ENCODE measurements at regions not wholly inside any gene's neighbourhood (a gene's known extent, or its start where the extent isn't known, plus 50 kb on each side); places are given as distances from the start of the nearest gene placed in this dataset.

DNA sequence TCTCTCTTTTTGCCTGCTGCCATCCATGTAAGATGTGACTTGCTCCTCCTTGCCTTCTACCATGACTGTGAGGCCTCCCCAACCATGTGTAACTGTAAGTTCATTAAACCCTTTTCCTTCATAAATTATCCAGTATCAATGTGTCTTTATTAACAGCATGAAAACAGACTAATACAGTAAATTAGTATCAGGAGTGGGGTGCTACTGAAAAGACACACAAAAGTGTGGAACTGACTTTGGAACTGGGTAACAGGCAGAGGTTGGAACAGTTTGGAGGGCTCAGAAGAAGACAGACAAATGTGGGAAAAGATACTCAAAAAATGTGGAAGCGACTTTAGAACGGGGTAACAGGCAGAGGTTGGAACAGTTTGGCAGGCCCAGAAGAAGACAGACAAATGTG lies 189.4 kb downstream of the HTR1B start:
- TF ChIP-seq, protein P1, sequence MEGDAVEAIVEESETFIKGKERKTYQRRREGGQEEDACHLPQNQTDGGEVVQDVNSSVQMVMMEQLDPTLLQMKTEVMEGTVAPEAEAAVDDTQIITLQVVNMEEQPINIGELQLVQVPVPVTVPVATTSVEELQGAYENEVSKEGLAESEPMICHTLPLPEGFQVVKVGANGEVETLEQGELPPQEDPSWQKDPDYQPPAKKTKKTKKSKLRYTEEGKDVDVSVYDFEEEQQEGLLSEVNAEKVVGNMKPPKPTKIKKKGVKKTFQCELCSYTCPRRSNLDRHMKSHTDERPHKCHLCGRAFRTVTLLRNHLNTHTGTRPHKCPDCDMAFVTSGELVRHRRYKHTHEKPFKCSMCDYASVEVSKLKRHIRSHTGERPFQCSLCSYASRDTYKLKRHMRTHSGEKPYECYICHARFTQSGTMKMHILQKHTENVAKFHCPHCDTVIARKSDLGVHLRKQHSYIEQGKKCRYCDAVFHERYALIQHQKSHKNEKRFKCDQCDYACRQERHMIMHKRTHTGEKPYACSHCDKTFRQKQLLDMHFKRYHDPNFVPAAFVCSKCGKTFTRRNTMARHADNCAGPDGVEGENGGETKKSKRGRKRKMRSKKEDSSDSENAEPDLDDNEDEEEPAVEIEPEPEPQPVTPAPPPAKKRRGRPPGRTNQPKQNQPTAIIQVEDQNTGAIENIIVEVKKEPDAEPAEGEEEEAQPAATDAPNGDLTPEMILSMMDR (IDR thresholded peaks at IDR 0.05; ENCODE audit: insufficient read depth, low read length) = no peak
- no peak for TF ChIP-seq POLR2AphosphoS5 (IDR thresholded peaks at IDR 0.05; ENCODE audit: low read depth)

Measured in HL-60 (cell line).